Astrocyte of the spinal cord (primary cell): ENCODE measurements at regions not wholly inside any gene's neighbourhood (a gene's known extent, or its start where the extent isn't known, plus 50 kb on each side); places are given as distances from the start of the nearest gene placed in this dataset.

Experiments
- DNase-seq: peaks from one replicate; pipeline ENCODE4 v3.0.0; 2011; ENCODE audit warnings: low read depth, low spot score
- H3K4me3 ChIP-seq: 2 replicates; pipeline ENCODE4 v1.5.1; 2011; ENCODE audit warnings: low read depth, mild to moderate bottlenecking, low read length, moderate library complexity
- CTCF ChIP-seq: IDR thresholded peaks from 2 replicates; pipeline ENCODE4 v1.5.1; 2012; ENCODE audit warnings: low read depth, mild to moderate bottlenecking, low read length, inconsistent platforms
- in situ Hi-C: cut with HindIII; loops from 2 replicates; pipeline ENCODE4 v1.10.0; 2017; ENCODE audit warnings: low sequenced_read_pairs

GRCh38 chr2:176804392-176804791, 408.2 kb upstream of the HNRNPA3 start:
- no peak for TF ChIP-seq CTCF
- no peak for DNase-seq
- H3K4me3 ChIP-seq, result no peak overlapping the region
- in situ Hi-C loops, result no loop called here

GRCh38 chr2:176805345-176805744, 407.2 kb upstream of the HNRNPA3 start:
- DNase-seq, result no peak
- H3K4me3 ChIP-seq, result no peak overlapping the region
- no peak for TF ChIP-seq CTCF
- in situ Hi-C loops, result no loop called here

- DNase-seq, result no peak
- H3K4me3 ChIP-seq, result no peak overlapping the region
- TF ChIP-seq CTCF, result no peak
- in situ Hi-C loops, result no loop called here
These were observed 400.3 kb upstream of the HNRNPA3 start for GRCh38 chr2:176812246-176812775.

- in situ Hi-C loops, result no loop called here
- H3K4me3 ChIP-seq, result no peak overlapping the region
- TF ChIP-seq CTCF, result no peak
- no peak for DNase-seq
These were observed 399.4 kb upstream of the HNRNPA3 start for GRCh38 chr2:176813156-176813555.

- no peak for TF ChIP-seq CTCF
- in situ Hi-C loops, result no loop called here
- DNase-seq, result no peak
These were observed 399.0 kb upstream of the HNRNPA3 start for GRCh38 chr2:176813621-176814049.

GRCh38 chr2:176814274-176814673, 398.3 kb upstream of the HNRNPA3 start:
- no peak for TF ChIP-seq CTCF
- H3K4me3 ChIP-seq, result no peak overlapping the region
- in situ Hi-C loops, result no loop called here
- no peak for DNase-seq

More at GRCh38 chr2:176813621-176814049, 399.0 kb upstream of the HNRNPA3 start:
- H3K4me3 ChIP-seq, result no peak overlapping the region
